ENCODE measurements at regions not wholly inside any gene's neighbourhood (a gene's known extent, or its start where the extent isn't known, plus 50 kb on each side); places are given as distances from the start of the nearest gene placed in this dataset.

- no peaks in the 10 kb centered on the region for H3K36me3 ChIP-seq (ENCODE audit: control insufficient read depth in 2 of 2, extremely low read depth in 1 of 2, insufficient read depth in 2 of 2, low read length in 2 of 2)
- H3K79me2 ChIP-seq (ENCODE audit: control insufficient read depth, insufficient read depth, low read length) = no peaks in the 10 kb centered on the region
- no peak overlapping the region for H2AFZ ChIP-seq (ENCODE audit: control insufficient read depth, low read length)
- no peak overlapping the region for H3K4me3 ChIP-seq (ENCODE audit: control insufficient read depth in 2 of 3, extremely low read depth in 1 of 3, insufficient read depth in 2 of 3, low read depth in 1 of 3, low read length in 3 of 3)
- no peaks in the 10 kb centered on the region for H3K27me3 ChIP-seq (ENCODE audit: control insufficient read depth, extremely low read depth, insufficient read depth, low read length)
- TF ChIP-seq CTCF (optimal IDR thresholded peaks at IDR 0.05 in 1 of 3, IDR thresholded peaks at IDR 0.05 in 1 of 3, conservative IDR thresholded peaks at IDR 0.05 in 1 of 3; ENCODE audit: extremely low read depth in 1 of 3, insufficient read depth in 2 of 3, low read length in 3 of 3) (no peak), EZH2 (IDR thresholded peaks at IDR 0.05; ENCODE audit: low read length) (no peak)
- H3K9me3 ChIP-seq (ENCODE audit: control insufficient read depth, low read depth, low read length) = no peaks in the 10 kb centered on the region
- H3K9ac ChIP-seq (ENCODE audit: control insufficient read depth, extremely low read depth, insufficient read depth, low read length) = no peak overlapping the region
- no peak for DNase-seq (ENCODE audit: low read depth, low spot score)
- no peak overlapping the region for H3K4me2 ChIP-seq (ENCODE audit: control insufficient read depth, extremely low read depth, insufficient read depth, low read depth, low read length)
- FAIRE-seq = no peak
- H3K9me1 ChIP-seq (ENCODE audit: control insufficient read depth, extremely low read depth, insufficient read depth, low read length) = no peaks in the 10 kb centered on the region
- dilution Hi-C loops (cut with MboI; ENCODE audit: extremely low pct_ligation_motif_present, low sequenced_read_pairs) = no loop called here
- no peak overlapping the region for H3K27ac ChIP-seq (ENCODE audit: control insufficient read depth, insufficient read depth, low read length)
- H4K20me1 ChIP-seq (ENCODE audit: control insufficient read depth, extremely low read depth, insufficient read depth, low read length) = no peaks in the 10 kb centered on the region
- H3K4me1 ChIP-seq (ENCODE audit: control insufficient read depth, extremely low read depth, insufficient read depth, low read length) = no peaks in the 10 kb centered on the region
Measured at GRCh38 chr2:53575721-53576124, 191.9 kb upstream of the CHAC2 start.

GRCh38 chr2:53572696-53573095 lies 194.9 kb upstream of the CHAC2 start:
- no peak overlapping the region for H3K4me2 ChIP-seq (ENCODE audit: control insufficient read depth, extremely low read depth, insufficient read depth, low read depth, low read length)
- dilution Hi-C loops (cut with MboI; ENCODE audit: extremely low pct_ligation_motif_present, low sequenced_read_pairs) = no loop called here
- TF ChIP-seq CTCF (optimal IDR thresholded peaks at IDR 0.05 in 1 of 3, IDR thresholded peaks at IDR 0.05 in 1 of 3, conservative IDR thresholded peaks at IDR 0.05 in 1 of 3; ENCODE audit: extremely low read depth in 1 of 3, insufficient read depth in 2 of 3, low read length in 3 of 3) (no peak), EZH2 (IDR thresholded peaks at IDR 0.05; ENCODE audit: low read length) (no peak)

More at GRCh38 chr2:53572696-53573095, 194.9 kb upstream of the CHAC2 start:
- Histone ChIP-seq H2AFZ (ENCODE audit: control insufficient read depth, low read length) (no peak overlapping the region), H3K4me3 (ENCODE audit: control insufficient read depth in 2 of 3, extremely low read depth in 1 of 3, insufficient read depth in 2 of 3, low read depth in 1 of 3, low read length in 3 of 3) (no peak overlapping the region), H3K9me3 (ENCODE audit: control insufficient read depth, low read depth, low read length) (no peaks in the 10 kb centered on the region), H3K9me1 (ENCODE audit: control insufficient read depth, extremely low read depth, insufficient read depth, low read length) (no peaks in the 10 kb centered on the region), H3K27me3 (ENCODE audit: control insufficient read depth, extremely low read depth, insufficient read depth, low read length) (no peaks in the 10 kb centered on the region), H3K27ac (ENCODE audit: control insufficient read depth, insufficient read depth, low read length) (no peak overlapping the region), H3K4me1 (ENCODE audit: control insufficient read depth, extremely low read depth, insufficient read depth, low read length) (no peaks in the 10 kb centered on the region), H3K79me2 (ENCODE audit: control insufficient read depth, insufficient read depth, low read length) (no peaks in the 10 kb centered on the region), H3K9ac (ENCODE audit: control insufficient read depth, extremely low read depth, insufficient read depth, low read length) (no peak overlapping the region), H3K36me3 (ENCODE audit: control insufficient read depth in 2 of 2, extremely low read depth in 1 of 2, insufficient read depth in 2 of 2, low read length in 2 of 2) (no peaks in the 10 kb centered on the region), H4K20me1 (ENCODE audit: control insufficient read depth, extremely low read depth, insufficient read depth, low read length) (no peaks in the 10 kb centered on the region)
- DNase-seq (ENCODE audit: low read depth, low spot score) (no peak), FAIRE-seq (no peak)
